H1 (cell line): ENCODE measurements at regions not wholly inside any gene's neighbourhood (a gene's known extent, or its start where the extent isn't known, plus 50 kb on each side); places are given as distances from the start of the nearest gene placed in this dataset.

ENCODE experiments used
- ASH2L ChIP-seq: fragments of 200-600, 300-600 bp; sonication (generic); IDR thresholded peaks from one replicate; pipeline ENCODE4 v1.7.1; 2017; ENCODE audit warnings: low read length
- BCL11A ChIP-seq, 2 experiments: IDR thresholded peaks; one replicate each; pipeline ENCODE4 v1.6.1; 2011; ENCODE audit warnings: low read depth in 2 of 2, low read length in 2 of 2, mild to moderate bottlenecking in 2 of 2
- CHD1 ChIP-seq: IDR thresholded peaks from 2 replicates; pipeline ENCODE4 v1.6.1; 2012; ENCODE audit warnings: low read depth, low read length, improper control_type of control experiment
- GABPA ChIP-seq: IDR thresholded peaks from 2 replicates; pipeline ENCODE4 v1.6.1; 2011; ENCODE audit warnings: mild to moderate bottlenecking, low read length, moderate library complexity, borderline replicate concordance; ENCODE audit not compliant: insufficient read depth
- KDM4A ChIP-seq: IDR thresholded peaks from one replicate; pipeline ENCODE4 v1.7.1; 2012; ENCODE audit warnings: low read depth, mild to moderate bottlenecking, moderate library complexity, low read length, inconsistent platforms; ENCODE audit not compliant: severe bottlenecking
- MAFK ChIP-seq: IDR thresholded peaks from 2 replicates; pipeline ENCODE4 v1.6.1; 2012; ENCODE audit warnings: low read depth, mild to moderate bottlenecking, improper control_type of control experiment, low read length
- POLR2A ChIP-seq, 2 experiments: IDR thresholded peaks; 1 replicate in 1 of 2; 2 replicates in 1 of 2; pipeline ENCODE4 v1.6.1; 2011; ENCODE audit warnings: low read depth in 2 of 2, low read length in 2 of 2, mild to moderate bottlenecking in 2 of 2; ENCODE audit errors: control extremely low read depth in 1 of 2
- POLR2AphosphoS5 ChIP-seq: IDR thresholded peaks from 2 replicates; pipeline ENCODE4 v1.6.1; 2011; ENCODE audit warnings: low read depth, low read length
- POU5F1 ChIP-seq: IDR thresholded peaks from 2 replicates; pipeline ENCODE4 v1.6.1; 2011; ENCODE audit warnings: low read depth, mild to moderate bottlenecking, low read length, moderate library complexity
- SIX5 ChIP-seq: IDR thresholded peaks from 2 replicates; pipeline ENCODE4 v1.6.1; 2011; ENCODE audit warnings: mild to moderate bottlenecking, low read depth, low read length
- SP2 ChIP-seq: IDR thresholded peaks from 2 replicates; pipeline ENCODE4 v1.6.1; 2012; ENCODE audit warnings: mild to moderate bottlenecking, low read length, inconsistent platforms
- TBP ChIP-seq: IDR thresholded peaks from 2 replicates; pipeline ENCODE4 v1.6.1; 2011; ENCODE audit warnings: low read depth, low read length, improper control_type of control experiment
- TCF12 ChIP-seq: IDR thresholded peaks from 2 replicates; pipeline ENCODE4 v1.6.1; 2011; ENCODE audit warnings: low read depth, mild to moderate bottlenecking, low read length
- TEAD4 ChIP-seq: IDR thresholded peaks from 2 replicates; pipeline ENCODE4 v1.6.1; 2012; ENCODE audit warnings: low read depth, low read length, inconsistent platforms, mixed read lengths
- ZNF274 ChIP-seq: IDR thresholded peaks from 2 replicates; pipeline ENCODE4 v1.7.0; 2012; ENCODE audit warnings: low read length, borderline replicate concordance; ENCODE audit errors: extremely low read depth

GRCh38 chr7:119232091-119232490 lies 1007.6 kb downstream of the ANKRD7 start (continued):
- TF ChIP-seq TEAD4 (no peak), POLR2AphosphoS5 (no peak), KDM4A (no peak), ASH2L (no peak), TCF12 (no peak), SIX5 (no peak), CHD1 (no peak), GABPA (no peak), POU5F1 (no peak), SP2 (no peak), POLR2A (IDR thresholded peaks at IDR 0.05; ENCODE audit: control extremely low read depth in 1 of 2, low read depth in 2 of 2, low read length in 2 of 2) (no peak), BCL11A (IDR thresholded peaks at IDR 0.05; ENCODE audit: low read depth in 2 of 2, low read length in 2 of 2) (no peak), MAFK (no peak), ZNF274 (no peak), TBP (no peak)
